ENCODE measurements at regions not wholly inside any gene's neighbourhood (a gene's known extent, or its start where the extent isn't known, plus 50 kb on each side); places are given as distances from the start of the nearest gene placed in this dataset.
"Not testable (repeated sequence)": the region's sequence is repeated elsewhere in the genome, so short reads cannot be mapped to it uniquely, and the experiment has no call there.

DNA sequence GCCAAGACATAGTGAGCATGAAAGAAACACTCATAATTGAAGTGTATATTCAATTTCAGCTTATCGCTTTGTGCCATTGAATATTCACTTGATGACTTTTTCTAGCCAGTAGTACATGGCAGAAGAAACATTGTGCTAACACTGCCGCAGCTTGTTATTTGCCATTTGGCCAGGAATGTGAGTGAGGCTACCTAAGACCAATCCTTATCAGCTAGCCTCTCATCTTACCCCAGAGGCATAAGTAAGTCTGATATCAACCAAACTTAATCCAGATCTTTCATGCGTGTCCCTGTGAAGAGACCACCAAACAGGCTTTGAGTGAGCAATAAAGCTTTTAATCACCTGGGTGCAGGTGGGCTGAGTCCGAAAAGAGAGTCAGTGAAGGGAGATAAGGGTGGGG lies 586.0 kb upstream of the MBL2 start:
- no peak for DNase-seq (ENCODE audit: low read depth)
- Histone ChIP-seq H3K4me3 (ENCODE audit: low read depth, low read length) (no peak overlapping the region), H3K27me3 (ENCODE audit: control insufficient read depth, insufficient read depth, low read length) (no peaks in the 10 kb centered on the region), H3K36me3 (ENCODE audit: control insufficient read depth, insufficient read depth, low read length) (no peaks in the 10 kb centered on the region)
- CTCF ChIA-PET = no interaction called here
- POLR2A ChIA-PET = no interaction called here
- no peak for TF ChIP-seq CTCF (IDR thresholded peaks at IDR 0.05; ENCODE audit: insufficient read depth, low read depth, low read length)

GRCh38 chr10:53357587-53357986 lies 585.0 kb upstream of the MBL2 start:
- TF ChIP-seq CTCF (IDR thresholded peaks at IDR 0.05; ENCODE audit: insufficient read depth, low read depth, low read length) = no peak
- ChIA-PET CTCF (no interaction called here), POLR2A (no interaction called here)
- no peaks in the 10 kb centered on the region for H3K36me3 ChIP-seq (ENCODE audit: control insufficient read depth, insufficient read depth, low read length)
- DNase-seq (ENCODE audit: low read depth) = no peak
- no peak overlapping the region for H3K4me3 ChIP-seq (ENCODE audit: low read depth, low read length)
- H3K27me3 ChIP-seq (ENCODE audit: control insufficient read depth, insufficient read depth, low read length) = no peaks in the 10 kb centered on the region

DNA sequence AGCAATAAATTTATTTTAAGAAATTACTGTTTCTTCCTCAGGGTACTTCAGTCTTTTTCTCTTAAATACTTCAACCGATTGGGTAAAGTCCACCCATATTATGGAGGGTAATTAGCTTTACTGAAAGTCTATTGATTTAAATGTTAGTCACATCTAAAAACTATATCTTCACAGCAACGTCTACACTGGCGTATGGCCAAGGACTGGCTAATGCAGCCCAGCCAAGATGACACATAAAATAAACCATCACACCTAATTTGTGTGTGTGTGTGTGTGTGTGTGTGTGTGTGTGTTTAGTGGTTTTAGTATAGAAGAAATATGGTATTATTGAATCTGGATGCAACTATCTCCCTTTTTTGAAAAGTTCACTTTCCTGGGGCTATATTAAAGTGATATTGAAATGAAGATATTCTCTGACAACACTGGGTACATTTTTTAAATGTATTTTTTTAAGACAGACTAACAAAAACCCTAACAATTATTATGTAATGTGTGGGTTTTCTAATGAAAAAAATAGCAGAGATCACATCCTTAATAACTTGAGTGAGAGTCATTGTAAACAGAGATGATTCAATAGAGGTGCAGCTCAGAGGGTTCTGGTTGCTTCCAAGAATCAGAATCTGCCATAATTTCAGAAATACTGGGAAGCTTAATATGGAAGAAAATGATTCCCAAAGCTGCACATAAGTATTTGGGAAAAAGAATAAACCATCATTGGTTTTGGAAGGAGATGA lies 584.2 kb upstream of the MBL2 start:
- ChIA-PET POLR2A (no interaction called here), CTCF (no interaction called here)
- Histone ChIP-seq H3K4me3 (ENCODE audit: low read depth, low read length) (no peak overlapping the region), H3K27me3 (ENCODE audit: control insufficient read depth, insufficient read depth, low read length) (no peaks in the 10 kb centered on the region), H3K36me3 (ENCODE audit: control insufficient read depth, insufficient read depth, low read length) (no peaks in the 10 kb centered on the region)
- TF ChIP-seq CTCF (IDR thresholded peaks at IDR 0.05; ENCODE audit: insufficient read depth, low read depth, low read length) = no peak
- no peak for DNase-seq (ENCODE audit: low read depth)

DNA sequence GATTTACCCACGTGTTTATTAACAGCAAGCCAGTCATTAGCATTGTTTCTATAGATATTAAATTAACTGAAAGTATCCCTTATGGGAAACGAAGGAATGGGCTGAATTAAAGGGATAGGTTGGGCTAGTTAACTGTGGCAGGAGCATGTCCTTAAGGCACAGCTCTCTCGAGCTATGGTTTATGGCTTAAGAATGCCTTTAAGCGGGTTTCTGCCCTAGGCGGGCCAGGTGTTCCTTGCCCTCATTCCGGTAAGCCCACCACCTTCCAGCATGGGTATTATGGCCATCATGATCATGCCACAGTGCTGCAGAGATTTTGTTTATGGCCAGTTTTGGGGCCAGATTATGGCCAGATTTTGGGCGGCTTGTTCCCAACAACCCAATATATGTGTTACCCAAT lies 569.9 kb upstream of the MBL2 start:
- CTCF ChIA-PET; H3K36me3 ChIP-seq (ENCODE audit: control insufficient read depth, insufficient read depth, low read length); DNase-seq (ENCODE audit: low read depth); H3K27me3 ChIP-seq (ENCODE audit: control insufficient read depth, insufficient read depth, low read length); POLR2A ChIA-PET; H3K4me3 ChIP-seq (ENCODE audit: low read depth, low read length): not testable (repeated sequence)

DNA sequence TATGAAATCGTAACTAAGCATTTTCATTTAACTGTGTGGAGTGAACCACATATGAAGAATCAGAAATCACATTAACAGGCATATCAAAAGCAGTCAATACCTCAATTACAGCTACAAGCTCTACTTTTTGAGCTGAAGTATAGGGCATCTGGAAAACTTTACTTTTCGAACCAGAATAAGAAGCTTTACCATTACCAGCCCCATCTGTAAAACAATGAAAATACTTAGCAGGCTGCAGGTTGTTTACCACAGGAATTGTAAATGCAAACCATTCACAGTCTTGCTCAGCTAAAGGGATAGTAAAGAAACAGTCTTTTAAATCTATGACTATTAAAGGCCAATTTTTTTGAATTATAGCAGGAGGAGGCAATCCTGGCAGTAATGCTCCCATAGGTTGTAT lies 565.6 kb upstream of the MBL2 start:
- CTCF ChIA-PET; H3K4me3 ChIP-seq (ENCODE audit: low read depth, low read length); H3K27me3 ChIP-seq (ENCODE audit: control insufficient read depth, insufficient read depth, low read length); H3K36me3 ChIP-seq (ENCODE audit: control insufficient read depth, insufficient read depth, low read length); DNase-seq (ENCODE audit: low read depth); POLR2A ChIA-PET: not testable (repeated sequence)

DNA sequence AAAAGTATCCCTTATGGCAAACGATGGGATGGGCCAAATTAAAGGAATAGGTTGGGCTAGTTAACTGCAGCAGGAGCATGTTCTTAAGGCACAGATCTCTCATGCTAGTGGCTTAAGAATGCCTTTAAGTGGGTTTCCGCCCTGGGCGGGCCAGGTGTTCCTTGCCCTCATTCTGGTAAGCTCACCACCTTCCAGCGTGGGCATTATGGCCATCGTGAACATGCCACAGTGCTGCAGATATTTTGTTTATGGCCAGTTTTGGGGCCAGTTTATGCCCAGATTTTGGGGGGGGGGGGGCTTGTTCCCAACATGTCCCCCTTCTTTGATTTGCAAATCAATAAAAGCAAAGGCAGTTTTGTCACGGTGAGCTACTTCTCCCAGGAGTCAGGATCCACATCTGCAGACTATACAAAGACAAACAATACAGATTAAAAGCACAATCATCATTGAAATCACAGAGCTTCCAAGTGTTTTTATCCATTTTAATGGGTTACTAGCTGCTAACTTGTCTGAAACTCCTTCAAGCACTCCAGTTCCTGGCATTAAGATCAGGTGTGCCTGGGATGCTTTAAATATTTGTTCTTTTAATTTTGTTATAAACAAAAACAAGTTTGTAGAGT lies 563.3 kb upstream of the MBL2 start:
- CTCF ChIA-PET; POLR2A ChIA-PET; DNase-seq (ENCODE audit: low read depth); H3K36me3 ChIP-seq (ENCODE audit: control insufficient read depth, insufficient read depth, low read length); H3K27me3 ChIP-seq (ENCODE audit: control insufficient read depth, insufficient read depth, low read length); H3K4me3 ChIP-seq (ENCODE audit: low read depth, low read length): not testable (repeated sequence)

- H3K4me3 ChIP-seq (ENCODE audit: low read depth, low read length) = no peak overlapping the region
- no peak for DNase-seq (ENCODE audit: low read depth)
- no peaks in the 10 kb centered on the region for H3K27me3 ChIP-seq (ENCODE audit: control insufficient read depth, insufficient read depth, low read length)
- CTCF ChIA-PET = no interaction called here
- POLR2A ChIA-PET = no interaction called here
- TF ChIP-seq CTCF (IDR thresholded peaks at IDR 0.05; ENCODE audit: insufficient read depth, low read depth, low read length) = no peak
- no peaks in the 10 kb centered on the region for H3K36me3 ChIP-seq (ENCODE audit: control insufficient read depth, insufficient read depth, low read length)
Measured at GRCh38 chr10:53331460-53331859, 558.9 kb upstream of the MBL2 start.

GRCh38 chr10:53326401-53327305 lies 554.1 kb upstream of the MBL2 start:
- DNase-seq (ENCODE audit: low read depth); H3K4me3 ChIP-seq (ENCODE audit: low read depth, low read length); H3K27me3 ChIP-seq (ENCODE audit: control insufficient read depth, insufficient read depth, low read length); H3K36me3 ChIP-seq (ENCODE audit: control insufficient read depth, insufficient read depth, low read length); POLR2A ChIA-PET: not testable (repeated sequence)
- CTCF ChIA-PET = interaction anchor here (0.7 kb wide), 1 partner anchor 1542 kb away, joined by 3 read pairs; no protein-coding TSS in a partner anchor
